GM12878 (cell line): ENCODE measurements at regions not wholly inside any gene's neighbourhood (a gene's known extent, or its start where the extent isn't known, plus 50 kb on each side); places are given as distances from the start of the nearest gene placed in this dataset.

Experiments used
- ATAC-seq: fragments of 200-7000 bp; cut with Tn5 transposase; 3 replicates; pipeline ENCODE4 v1.9.1; 2020; ENCODE audit warnings: mild to moderate bottlenecking, moderate library complexity
- BruUV-seq: library from RNA; stranded (reverse); fragments of 400-500 nt; replicated peaks from 2 replicates; lab custom pipeline; 2021; lab: Mats Ljungman, UMichigan
- CTCF ChIA-PET: fragments of 300-600 bp; sonication (Branson Sonifier 250); formaldehyde crosslinking; extraction: SDS; loops from one replicate; lab custom pipeline; 2021; ENCODE audit warnings: inconsistent platforms; lab: Yijun Ruan, JAX
- POLR2A ChIA-PET: fragments of 350-600 bp; formaldehyde crosslinking; extraction: SDS; loops from one replicate; lab custom pipeline; 2021; ENCODE audit warnings: inconsistent platforms; lab: Charles Lee
- RAD21 ChIA-PET: fragments of 300-600 bp; sonication (Branson Sonifier 250); formaldehyde crosslinking; loops from one replicate; lab custom pipeline; 2023; ENCODE audit warnings: antibody characterized with exemption; ENCODE audit not compliant: unreplicated experiment; lab: Charles Lee
- SMC1A ChIA-PET: fragments of 300-600 bp; sonication (Branson Sonifier 250); formaldehyde crosslinking; loops from one replicate; lab custom pipeline; 2023; ENCODE audit not compliant: unreplicated experiment, uncharacterized antibody; lab: Charles Lee
- DNase-seq: peaks from one replicate; pipeline ENCODE4 v3.0.0-alpha.2; 2011; ENCODE audit warnings: low read depth, low spot score
- FAIRE-seq: peaks from 3 replicates; lab custom pipeline; 2011; peaks lifted over from hg19 to GRCh38; lab: Jason Lieb, UNC
- H2AFZ ChIP-seq: 2 replicates; pipeline ENCODE4 v1.6.0; 2011; ENCODE audit warnings: low read depth, low read length, control low read depth; ENCODE audit not compliant: control insufficient read depth
- H3K27ac ChIP-seq: 2 replicates; pipeline ENCODE4 v1.5.1; 2011; ENCODE audit warnings: control low read depth; ENCODE audit not compliant: control insufficient read depth, insufficient read depth
- H3K27me3 ChIP-seq, 2 experiments: replicated peaks in 1 of 2; 2 replicates each; pipeline versions ENCODE4 v1.6.0 to v1.6.1; 2011; ENCODE audit warnings: low read length in 1 of 2; ENCODE audit not compliant: control insufficient read depth in 2 of 2, insufficient read depth in 2 of 2
- H3K36me3 ChIP-seq, 2 experiments: 2 replicates each; pipeline ENCODE4 v1.5.1; 2011; ENCODE audit warnings: low read length in 1 of 2; ENCODE audit not compliant: control insufficient read depth in 2 of 2, insufficient read depth in 2 of 2
- H3K4me1 ChIP-seq: 2 replicates; pipeline ENCODE4 v1.6.1; 2011; ENCODE audit warnings: mild to moderate bottlenecking, low read length, moderate library complexity, mixed read lengths; ENCODE audit not compliant: control insufficient read depth, insufficient read depth
- H3K4me2 ChIP-seq: 2 replicates; pipeline ENCODE4 v1.6.0; 2011; ENCODE audit warnings: control low read depth; ENCODE audit not compliant: control insufficient read depth, insufficient read depth
- H3K4me3 ChIP-seq: fragments of 200-600 bp; sonication (generic); 2 replicates; pipeline ENCODE4 v1.5.1; 2016
- H3K79me2 ChIP-seq: 2 replicates; pipeline ENCODE4 v1.6.0; 2011; ENCODE audit warnings: low read length; ENCODE audit not compliant: control insufficient read depth, insufficient read depth
- H3K9ac ChIP-seq: 2 replicates; pipeline ENCODE4 v1.8.0; 2011; ENCODE audit warnings: low read length, control low read depth, mixed read lengths; ENCODE audit not compliant: control insufficient read depth, insufficient read depth
- H3K9me3 ChIP-seq: replicated peaks from 3 replicates; pipeline ENCODE4 v1.5.1; 2011; ENCODE audit warnings: mild to moderate bottlenecking, low read length; ENCODE audit not compliant: control insufficient read depth, insufficient read depth
- H4K20me1 ChIP-seq: 2 replicates; pipeline ENCODE4 v1.6.0; 2011; ENCODE audit not compliant: control insufficient read depth, insufficient read depth
- FOXK2 ChIP-seq: fragments of 450-650 bp; IDR thresholded peaks from 2 replicates; pipeline ENCODE4 v1.6.1; 2017; ENCODE audit warnings: mild to moderate bottlenecking, moderate library complexity
- JUNB ChIP-seq: IDR thresholded peaks from 2 replicates; pipeline ENCODE4 v1.6.1; 2016; ENCODE audit warnings: antibody characterized with exemption, mild to moderate bottlenecking
- KDM1A ChIP-seq: fragments of 200-600 bp; sonication (generic); IDR thresholded peaks from 2 replicates; pipeline ENCODE4 v1.6.1; 2016; ENCODE audit warnings: borderline replicate concordance
- MEF2B ChIP-seq: fragments of 450-650 bp; IDR thresholded peaks from 2 replicates; pipeline ENCODE4 v1.6.1; 2018; ENCODE audit warnings: mild to moderate bottlenecking, moderate library complexity; ENCODE audit not compliant: partially characterized antibody, poor library complexity, severe bottlenecking
- NFYA ChIP-seq: IDR thresholded peaks from 2 replicates; pipeline ENCODE4 v1.6.1; 2011; ENCODE audit warnings: low read depth, mild to moderate bottlenecking, low read length, improper control_type of control experiment, borderline replicate concordance
- SPI1 ChIP-seq: IDR thresholded peaks from 2 replicates; pipeline ENCODE4 v1.6.1; 2011; ENCODE audit warnings: low read depth, mild to moderate bottlenecking, low read length, moderate library complexity, borderline replicate concordance; ENCODE audit not compliant: insufficient read depth
- WGBS: methylation state at CpG from one replicate; pipeline ENCODE4 v1.1.6; 2016; ENCODE audit warnings: low lambda C conversion rate; ENCODE audit not compliant: insufficient replicate concordance, insufficient coverage; ENCODE audit errors: missing lambda C conversion rate; 5-methylcytosine and 5-hydroxymethylcytosine counted together
- in situ Hi-C: fragments of 300-500 bp; cut with MboI; formaldehyde crosslinking; loops from 9 replicates; pipeline ENCODE4 v1.14.3; 2018; ENCODE audit warnings: mixed read lengths
- intact Hi-C: fragments of 100-400 bp; cut with micrococcal nuclease; formaldehyde crosslinking; loops from one replicate; pipeline ENCODE4 v1.14.2; 2022; ENCODE audit not compliant: unreplicated experiment
- TF ChIP-seq, protein P1 (sequence below): IDR thresholded peaks from 2 replicates; pipeline ENCODE4 v1.6.1; 2012; ENCODE audit warnings: mild to moderate bottlenecking, low read depth, low read length
- TF ChIP-seq, protein P2 (sequence below): fragments of 450-650 bp; IDR thresholded peaks from 2 replicates; pipeline ENCODE4 v1.6.1; 2017; ENCODE audit warnings: mild to moderate bottlenecking, low read depth, inconsistent platforms; ENCODE audit not compliant: poor library complexity, severe bottlenecking

DNA sequence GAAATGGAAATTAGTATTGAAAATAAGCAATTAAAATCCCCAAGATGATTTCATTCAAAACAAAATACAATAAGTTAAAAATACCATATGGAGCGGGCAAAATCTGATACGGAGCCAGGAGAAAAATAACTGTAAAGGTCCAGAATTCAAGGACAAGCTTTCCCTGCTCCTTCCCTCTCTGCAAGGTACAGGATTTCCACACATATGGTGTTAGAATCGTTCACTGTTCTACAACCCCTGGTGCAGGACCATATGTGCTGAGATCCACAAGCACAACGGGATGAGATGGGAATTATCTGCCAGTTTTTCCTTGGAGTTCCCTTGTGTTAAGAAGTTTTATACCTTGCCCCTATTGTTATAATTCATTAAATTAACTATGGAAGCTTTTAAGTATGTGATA, 94.7 kb upstream of the DMAC1 start:
- ChIA-PET RAD21 (no interaction called here), POLR2A (no interaction called here)
- BruUV-seq: no TSS peak
- no peak overlapping the region for H3K4me3 ChIP-seq
- 3% methylated on average over 4 of the region's 4 CpGs for WGBS
- TF ChIP-seq NFYA (no peak), JUNB (no peak), FOXK2 (no peak), KDM1A (no peak), MEF2B (no peak), SPI1 (no peak)
- TF ChIP-seq, protein P1, sequence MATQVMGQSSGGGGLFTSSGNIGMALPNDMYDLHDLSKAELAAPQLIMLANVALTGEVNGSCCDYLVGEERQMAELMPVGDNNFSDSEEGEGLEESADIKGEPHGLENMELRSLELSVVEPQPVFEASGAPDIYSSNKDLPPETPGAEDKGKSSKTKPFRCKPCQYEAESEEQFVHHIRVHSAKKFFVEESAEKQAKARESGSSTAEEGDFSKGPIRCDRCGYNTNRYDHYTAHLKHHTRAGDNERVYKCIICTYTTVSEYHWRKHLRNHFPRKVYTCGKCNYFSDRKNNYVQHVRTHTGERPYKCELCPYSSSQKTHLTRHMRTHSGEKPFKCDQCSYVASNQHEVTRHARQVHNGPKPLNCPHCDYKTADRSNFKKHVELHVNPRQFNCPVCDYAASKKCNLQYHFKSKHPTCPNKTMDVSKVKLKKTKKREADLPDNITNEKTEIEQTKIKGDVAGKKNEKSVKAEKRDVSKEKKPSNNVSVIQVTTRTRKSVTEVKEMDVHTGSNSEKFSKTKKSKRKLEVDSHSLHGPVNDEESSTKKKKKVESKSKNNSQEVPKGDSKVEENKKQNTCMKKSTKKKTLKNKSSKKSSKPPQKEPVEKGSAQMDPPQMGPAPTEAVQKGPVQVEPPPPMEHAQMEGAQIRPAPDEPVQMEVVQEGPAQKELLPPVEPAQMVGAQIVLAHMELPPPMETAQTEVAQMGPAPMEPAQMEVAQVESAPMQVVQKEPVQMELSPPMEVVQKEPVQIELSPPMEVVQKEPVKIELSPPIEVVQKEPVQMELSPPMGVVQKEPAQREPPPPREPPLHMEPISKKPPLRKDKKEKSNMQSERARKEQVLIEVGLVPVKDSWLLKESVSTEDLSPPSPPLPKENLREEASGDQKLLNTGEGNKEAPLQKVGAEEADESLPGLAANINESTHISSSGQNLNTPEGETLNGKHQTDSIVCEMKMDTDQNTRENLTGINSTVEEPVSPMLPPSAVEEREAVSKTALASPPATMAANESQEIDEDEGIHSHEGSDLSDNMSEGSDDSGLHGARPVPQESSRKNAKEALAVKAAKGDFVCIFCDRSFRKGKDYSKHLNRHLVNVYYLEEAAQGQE: no peak
- TF ChIP-seq, protein P2, sequence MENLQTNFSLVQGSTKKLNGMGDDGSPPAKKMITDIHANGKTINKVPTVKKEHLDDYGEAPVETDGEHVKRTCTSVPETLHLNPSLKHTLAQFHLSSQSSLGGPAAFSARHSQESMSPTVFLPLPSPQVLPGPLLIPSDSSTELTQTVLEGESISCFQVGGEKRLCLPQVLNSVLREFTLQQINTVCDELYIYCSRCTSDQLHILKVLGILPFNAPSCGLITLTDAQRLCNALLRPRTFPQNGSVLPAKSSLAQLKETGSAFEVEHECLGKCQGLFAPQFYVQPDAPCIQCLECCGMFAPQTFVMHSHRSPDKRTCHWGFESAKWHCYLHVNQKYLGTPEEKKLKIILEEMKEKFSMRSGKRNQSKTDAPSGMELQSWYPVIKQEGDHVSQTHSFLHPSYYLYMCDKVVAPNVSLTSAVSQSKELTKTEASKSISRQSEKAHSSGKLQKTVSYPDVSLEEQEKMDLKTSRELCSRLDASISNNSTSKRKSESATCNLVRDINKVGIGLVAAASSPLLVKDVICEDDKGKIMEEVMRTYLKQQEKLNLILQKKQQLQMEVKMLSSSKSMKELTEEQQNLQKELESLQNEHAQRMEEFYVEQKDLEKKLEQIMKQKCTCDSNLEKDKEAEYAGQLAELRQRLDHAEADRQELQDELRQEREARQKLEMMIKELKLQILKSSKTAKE: no peak
- TF ChIP-seq, all 136 proteins: peak for 0
- Histone ChIP-seq H3K9ac (no peak overlapping the region), H2AFZ (no peak overlapping the region), H4K20me1 (no peaks in the 10 kb centered on the region), H3K4me1 (no peaks in the 10 kb centered on the region), H3K4me2 (no peak overlapping the region), H3K27me3 (no peaks in the 10 kb centered on the region), H3K9me3 (no peaks in the 10 kb centered on the region), H3K79me2 (no peaks in the 10 kb centered on the region), H3K27ac (no peak overlapping the region), H3K36me3 (no peaks in the 10 kb centered on the region)
- in situ Hi-C loops: no loop called here
- ChIA-PET CTCF (interaction anchor here (0.7 kb wide), 1 partner anchor 626 kb away, joined by 4 read pairs; no protein-coding TSS in a partner anchor), SMC1A (no interaction called here)
- intact Hi-C loops: no loop called here
- no peak for FAIRE-seq
- DNase-seq: no peak
- ATAC-seq: no peak
